K562 (cell line): ENCODE measurements at regions not wholly inside any gene's neighbourhood (a gene's known extent, or its start where the extent isn't known, plus 50 kb on each side); places are given as distances from the start of the nearest gene placed in this dataset.

Source experiments
- CHD2 ChIP-seq: IDR thresholded peaks from 2 replicates; pipeline ENCODE4 v1.6.1; 2011; ENCODE audit warnings: low read depth, low read length
- FOXA1 ChIP-seq: fragments of 450-650 bp; IDR thresholded peaks from 2 replicates; pipeline ENCODE4 v1.6.1; 2016; ENCODE audit warnings: mild to moderate bottlenecking, borderline replicate concordance
- HOMEZ ChIP-seq: fragments of 250-450 bp; sonication (Bioruptor Pico); IDR thresholded peaks from 2 replicates; pipeline ENCODE4 v1.4.0; 2020; ENCODE audit warnings: mild to moderate bottlenecking, moderate library complexity
- KDM4B ChIP-seq, 2 experiments: fragments of 450-650 bp in 1 of 2; sonication (generic) in 1 of 2; IDR thresholded peaks; 2 replicates each; pipeline ENCODE4 v1.6.1; 2016 to 2017; ENCODE audit warnings: borderline replicate concordance in 2 of 2, antibody characterized with exemption in 1 of 2, low read depth in 1 of 2, mild to moderate bottlenecking in 1 of 2
- MEF2D ChIP-seq: conservative IDR thresholded peaks from 2 replicates; pipeline ENCODE4 v1.6.1; 2016; ENCODE audit warnings: low read depth, missing genetic modification characterization, missing compliant biosample characterization
- MTA2 ChIP-seq: fragments of 450-650 bp; IDR thresholded peaks from 2 replicates; pipeline ENCODE4 v1.6.1; 2016; ENCODE audit warnings: low read depth
- NONO ChIP-seq, 2 experiments: fragments of 200-400 bp in 1 of 2; fragments of 450-650 bp in 1 of 2; formaldehyde crosslinking in 1 of 2; IDR thresholded peaks; 2 replicates each; pipeline ENCODE4 v1.6.1; 2017; ENCODE audit warnings: low read depth in 2 of 2, mild to moderate bottlenecking in 2 of 2, moderate library complexity in 2 of 2, low read length in 1 of 2
- NR0B1 ChIP-seq: fragments of 450-650 bp; IDR thresholded peaks from one replicate; pipeline ENCODE4 v1.6.1; 2018; ENCODE audit warnings: mild to moderate bottlenecking, moderate library complexity; ENCODE audit not compliant: partially characterized antibody
- POLR2A ChIP-seq: fragments of 450-650 bp; conservative IDR thresholded peaks from 2 replicates; pipeline ENCODE4 v1.6.1; 2016
- SMC3 ChIP-seq: conservative IDR thresholded peaks from 2 replicates; pipeline ENCODE4 v1.6.1; 2011; ENCODE audit warnings: low read depth, low read length, improper control_type of control experiment; ENCODE audit not compliant: insufficient read depth
- TCF7L2 ChIP-seq: fragments of 150-350 bp; IDR thresholded peaks from 2 replicates; pipeline ENCODE4 v1.6.1; 2016; ENCODE audit warnings: low read depth, mild to moderate bottlenecking, low read length, moderate library complexity
- ZNF830 ChIP-seq: fragments of 250-450 bp; sonication (Bioruptor Pico); IDR thresholded peaks from 2 replicates; pipeline ENCODE4 v1.5.0; 2021; ENCODE audit warnings: mild to moderate bottlenecking

GRCh38 chr6:148044921-148045320 lies 297.7 kb upstream of the SASH1 start:
- no peak for TF ChIP-seq HOMEZ (CRISPR knock-in tag)
- no peak for TF ChIP-seq SMC3
- TF ChIP-seq MTA2: no peak
- TF ChIP-seq POLR2A: no peak
- no peak for TF ChIP-seq TCF7L2
- TF ChIP-seq FOXA1: no peak
- no peak for TF ChIP-seq NR0B1
- TF ChIP-seq MEF2D: no peak
- no peak for TF ChIP-seq KDM4B (IDR thresholded peaks at IDR 0.05; ENCODE audit: borderline replicate concordance in 2 of 2, low read depth in 1 of 2)
- no peak for TF ChIP-seq ZNF830 (CRISPR knock-in tag)
- no peak for TF ChIP-seq NONO (IDR thresholded peaks at IDR 0.05; ENCODE audit: low read depth in 2 of 2, low read length in 1 of 2)
- no peak for TF ChIP-seq CHD2
